ENCODE measurements at regions not wholly inside any gene's neighbourhood (a gene's known extent, or its start where the extent isn't known, plus 50 kb on each side); places are given as distances from the start of the nearest gene placed in this dataset.

GRCh38 chr2:188919824-188920223 lies 54.3 kb upstream of the COL3A1 start:
- ChIA-PET POLR2A (no interaction called here), CTCF (no interaction called here)
- H3K4me3 ChIP-seq (ENCODE audit: low read depth, low read length) = no peak overlapping the region
- no peak for DNase-seq (ENCODE audit: low read depth, low spot score)
- TF ChIP-seq CTCF (IDR thresholded peaks at IDR 0.05; ENCODE audit: insufficient read depth, low read length, missing control alignments) = no peak

- DNase-seq (ENCODE audit: low read depth, low spot score) = no peak
- POLR2A ChIA-PET = no interaction called here
- H3K4me3 ChIP-seq (ENCODE audit: low read depth, low read length) = no peak overlapping the region
- TF ChIP-seq CTCF (IDR thresholded peaks at IDR 0.05; ENCODE audit: insufficient read depth, low read length, missing control alignments) = no peak
- CTCF ChIA-PET = no interaction called here
Measured at GRCh38 chr2:188922191-188922590, 52.0 kb upstream of the COL3A1 start.

Data from AG04449 (cell line).